ENCODE measurements at regions not wholly inside any gene's neighbourhood (a gene's known extent, or its start where the extent isn't known, plus 50 kb on each side); places are given as distances from the start of the nearest gene placed in this dataset.

- TF ChIP-seq FOXM1 (IDR thresholded peaks at IDR 0.05; ENCODE audit: borderline replicate concordance) (no peak), LEF1 (IDR thresholded peaks at IDR 0.05; ENCODE audit: borderline replicate concordance) (no peak), FOXK2 (IDR thresholded peaks at IDR 0.05) (no peak), CTBP1 (IDR thresholded peaks at IDR 0.05; ENCODE audit: borderline replicate concordance) (no peak), L3MBTL2 (conservative IDR thresholded peaks at IDR 0.05) (no peak), SUZ12 (IDR thresholded peaks at IDR 0.05) (no peak), SP1 (IDR thresholded peaks at IDR 0.05) (no peak)
Observed at GRCh38 chr12:83198291-83199015, 511.7 kb downstream of the TMTC2 start.
